GM23248 (cell line): ENCODE measurements at regions not wholly inside any gene's neighbourhood (a gene's known extent, or its start where the extent isn't known, plus 50 kb on each side); places are given as distances from the start of the nearest gene placed in this dataset.

Experiments used
- EZH2 ChIP-seq: fragments of 200-600 bp; sonication (generic); IDR thresholded peaks from 2 replicates; pipeline ENCODE4 v1.6.1; 2018; ENCODE audit warnings: antibody characterized with exemption, mild to moderate bottlenecking; ENCODE audit not compliant: insufficient read depth, poor library complexity, severe bottlenecking
- EZH2phosphoT487 ChIP-seq: fragments of 200-600 bp; sonication (generic); IDR thresholded peaks from 2 replicates; pipeline ENCODE4 v1.6.1; 2018; ENCODE audit warnings: antibody characterized with exemption, moderate library complexity, mild to moderate bottlenecking, low read depth; ENCODE audit not compliant: insufficient read depth

DNA sequence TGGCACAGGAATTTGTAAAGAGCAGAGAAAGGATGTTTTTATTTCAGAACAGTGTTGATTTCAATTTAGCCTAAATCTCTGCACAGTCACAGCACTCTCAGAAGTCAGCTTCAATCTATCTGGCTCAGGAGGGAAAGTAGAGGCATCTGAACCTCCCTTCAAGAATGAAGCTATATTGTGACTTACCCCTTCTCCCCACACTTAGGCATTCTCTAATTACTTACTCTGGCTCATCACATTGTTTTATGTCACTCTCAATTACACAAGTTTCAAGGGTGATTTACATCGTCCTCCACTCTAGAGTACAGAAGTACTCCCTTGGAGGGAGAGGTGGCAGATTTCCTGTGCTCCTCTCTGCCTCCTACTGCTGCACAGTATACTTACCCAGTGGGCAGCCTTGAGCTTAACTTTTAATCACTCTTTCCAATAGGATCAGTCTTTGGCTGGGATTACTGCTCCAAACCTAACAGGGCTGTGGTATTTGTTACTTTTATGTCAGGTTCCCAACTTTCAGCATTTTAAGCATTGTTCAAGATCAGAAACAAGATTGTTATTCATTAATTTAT lies 211.4 kb downstream of the AASDHPPT start:
- TF ChIP-seq EZH2phosphoT487: no peak
- TF ChIP-seq EZH2: no peak
